ENCODE measurements at regions not wholly inside any gene's neighbourhood (a gene's known extent, or its start where the extent isn't known, plus 50 kb on each side); places are given as distances from the start of the nearest gene placed in this dataset.

DNA sequence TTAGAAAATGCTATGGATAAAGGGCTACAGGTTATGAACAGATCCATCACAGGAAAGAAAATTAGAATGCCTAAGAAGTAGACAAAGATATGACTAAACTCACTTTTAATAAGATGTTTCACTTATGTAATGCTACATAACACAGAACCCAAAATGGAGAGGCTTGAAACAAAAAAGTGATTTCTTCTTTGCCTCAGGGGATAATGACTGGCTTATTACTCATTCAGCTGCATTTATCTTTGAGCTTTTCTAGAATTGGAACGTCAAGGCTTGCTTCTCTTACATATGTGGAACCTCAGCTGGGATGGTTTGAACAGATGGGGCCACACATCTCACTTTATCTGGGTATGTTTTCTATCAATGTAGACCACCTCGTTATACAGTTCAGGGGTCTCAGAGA is 120.6 kb upstream of the EPHA3 start:
- TF ChIP-seq, protein P1, sequence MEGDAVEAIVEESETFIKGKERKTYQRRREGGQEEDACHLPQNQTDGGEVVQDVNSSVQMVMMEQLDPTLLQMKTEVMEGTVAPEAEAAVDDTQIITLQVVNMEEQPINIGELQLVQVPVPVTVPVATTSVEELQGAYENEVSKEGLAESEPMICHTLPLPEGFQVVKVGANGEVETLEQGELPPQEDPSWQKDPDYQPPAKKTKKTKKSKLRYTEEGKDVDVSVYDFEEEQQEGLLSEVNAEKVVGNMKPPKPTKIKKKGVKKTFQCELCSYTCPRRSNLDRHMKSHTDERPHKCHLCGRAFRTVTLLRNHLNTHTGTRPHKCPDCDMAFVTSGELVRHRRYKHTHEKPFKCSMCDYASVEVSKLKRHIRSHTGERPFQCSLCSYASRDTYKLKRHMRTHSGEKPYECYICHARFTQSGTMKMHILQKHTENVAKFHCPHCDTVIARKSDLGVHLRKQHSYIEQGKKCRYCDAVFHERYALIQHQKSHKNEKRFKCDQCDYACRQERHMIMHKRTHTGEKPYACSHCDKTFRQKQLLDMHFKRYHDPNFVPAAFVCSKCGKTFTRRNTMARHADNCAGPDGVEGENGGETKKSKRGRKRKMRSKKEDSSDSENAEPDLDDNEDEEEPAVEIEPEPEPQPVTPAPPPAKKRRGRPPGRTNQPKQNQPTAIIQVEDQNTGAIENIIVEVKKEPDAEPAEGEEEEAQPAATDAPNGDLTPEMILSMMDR (IDR thresholded peaks at IDR 0.05): no peak
- DNase-seq (ENCODE audit: low spot score): no peak
- no peaks in the 10 kb centered on the region for H3K36me3 Mint-ChIP-seq (ENCODE audit: low read depth)
- H3K4me1 Mint-ChIP-seq (ENCODE audit: low read depth): peaks cover 49% of the 10 kb centered on the region
- peak overlapping the region; percentile 20 for H3K27ac Mint-ChIP-seq (ENCODE audit: unreplicated experiment)
- no peaks in the 10 kb centered on the region for H3K27me3 Mint-ChIP-seq (ENCODE audit: low read depth)
- H3K9me3 Mint-ChIP-seq (ENCODE audit: low read depth): no peaks in the 10 kb centered on the region
- H3K4me3 Mint-ChIP-seq (ENCODE audit: unreplicated experiment): no peak overlapping the region

DNA sequence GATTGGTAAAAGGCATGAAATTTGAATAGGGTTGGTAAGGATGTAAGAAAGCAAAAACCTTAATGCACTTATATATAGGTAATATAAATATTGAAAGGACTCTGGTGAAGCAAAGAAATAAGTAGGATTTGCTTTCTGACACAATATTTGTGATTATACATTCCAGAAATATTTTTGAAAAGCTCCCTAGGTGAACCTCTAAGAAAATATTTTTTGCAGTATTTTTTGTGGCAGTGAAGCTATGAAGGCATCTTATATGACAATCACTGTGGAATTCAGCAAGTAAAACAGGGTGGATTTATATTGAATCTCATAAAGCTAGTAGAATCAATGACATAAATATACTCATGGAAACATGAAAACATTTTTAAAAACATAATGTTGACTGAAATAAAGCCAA is 119.6 kb upstream of the EPHA3 start:
- Mint-ChIP-seq H3K4me3 (ENCODE audit: unreplicated experiment) (no peak overlapping the region), H3K4me1 (ENCODE audit: low read depth) (peaks cover 45% of the 10 kb centered on the region), H3K36me3 (ENCODE audit: low read depth) (no peaks in the 10 kb centered on the region), H3K9me3 (ENCODE audit: low read depth) (no peaks in the 10 kb centered on the region), H3K27me3 (ENCODE audit: low read depth) (no peaks in the 10 kb centered on the region), H3K27ac (ENCODE audit: unreplicated experiment) (peak overlapping the region; percentile 53)
- DNase-seq (ENCODE audit: low spot score): no peak
- TF ChIP-seq, protein P1 (IDR thresholded peaks at IDR 0.05): no peak

DNA sequence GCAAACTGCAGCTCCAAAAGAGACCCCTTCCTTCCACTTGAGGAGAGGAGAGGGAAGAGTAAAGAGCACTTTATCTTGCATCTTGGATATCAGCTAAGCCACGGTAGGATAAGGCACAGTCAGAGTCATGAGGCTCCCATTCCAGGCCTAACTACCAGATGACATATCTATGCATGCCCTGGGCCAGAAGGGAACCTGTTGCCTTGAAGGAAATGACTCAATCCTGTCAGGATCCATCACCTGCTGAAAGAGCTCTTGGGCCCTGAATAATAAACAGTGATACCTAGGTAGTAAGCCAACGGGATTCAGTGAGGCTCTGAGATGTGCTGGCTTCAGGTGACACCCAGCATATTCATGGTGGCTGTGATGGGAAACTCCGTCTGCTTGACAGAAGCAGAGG is 118.5 kb upstream of the EPHA3 start:
- no peaks in the 10 kb centered on the region for H3K36me3 Mint-ChIP-seq (ENCODE audit: low read depth)
- H3K9me3 Mint-ChIP-seq (ENCODE audit: low read depth): no peaks in the 10 kb centered on the region
- no peak for DNase-seq (ENCODE audit: low spot score)
- TF ChIP-seq, protein P1 (IDR thresholded peaks at IDR 0.05): no peak
- H3K4me1 Mint-ChIP-seq (ENCODE audit: low read depth): peaks cover 40% of the 10 kb centered on the region
- H3K27me3 Mint-ChIP-seq (ENCODE audit: low read depth): peaks cover 2% of the 10 kb centered on the region
- H3K27ac Mint-ChIP-seq (ENCODE audit: unreplicated experiment): no peak overlapping the region
- H3K4me3 Mint-ChIP-seq (ENCODE audit: unreplicated experiment): no peak overlapping the region

DNA sequence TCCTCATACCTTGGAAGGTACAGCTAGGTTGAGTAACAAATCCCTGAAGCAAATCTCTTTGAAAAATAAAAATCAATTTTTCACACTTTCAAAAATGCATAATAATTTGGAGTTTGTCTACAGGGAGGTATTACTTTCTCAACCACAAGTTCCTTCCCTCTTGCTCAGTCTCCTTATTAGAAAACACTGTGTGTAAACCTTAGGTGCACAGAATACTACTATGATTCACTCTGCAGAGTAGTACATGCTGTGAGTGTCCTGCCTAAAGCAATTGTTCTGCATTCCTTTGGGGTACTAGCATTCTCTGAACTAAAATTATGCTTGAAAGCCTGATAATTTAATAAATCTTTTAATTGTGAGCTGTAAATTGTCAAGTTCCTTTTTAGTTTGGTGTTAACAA is 115.9 kb upstream of the EPHA3 start:
- H3K4me1 Mint-ChIP-seq (ENCODE audit: low read depth): peaks cover 37% of the 10 kb centered on the region
- H3K27me3 Mint-ChIP-seq (ENCODE audit: low read depth): peaks cover 2% of the 10 kb centered on the region
- no peak overlapping the region for H3K27ac Mint-ChIP-seq (ENCODE audit: unreplicated experiment)
- no peak overlapping the region for H3K4me3 Mint-ChIP-seq (ENCODE audit: unreplicated experiment)
- no peaks in the 10 kb centered on the region for H3K9me3 Mint-ChIP-seq (ENCODE audit: low read depth)
- DNase-seq (ENCODE audit: low spot score): no peak
- TF ChIP-seq, protein P1 (IDR thresholded peaks at IDR 0.05): no peak
- no peaks in the 10 kb centered on the region for H3K36me3 Mint-ChIP-seq (ENCODE audit: low read depth)

DNA sequence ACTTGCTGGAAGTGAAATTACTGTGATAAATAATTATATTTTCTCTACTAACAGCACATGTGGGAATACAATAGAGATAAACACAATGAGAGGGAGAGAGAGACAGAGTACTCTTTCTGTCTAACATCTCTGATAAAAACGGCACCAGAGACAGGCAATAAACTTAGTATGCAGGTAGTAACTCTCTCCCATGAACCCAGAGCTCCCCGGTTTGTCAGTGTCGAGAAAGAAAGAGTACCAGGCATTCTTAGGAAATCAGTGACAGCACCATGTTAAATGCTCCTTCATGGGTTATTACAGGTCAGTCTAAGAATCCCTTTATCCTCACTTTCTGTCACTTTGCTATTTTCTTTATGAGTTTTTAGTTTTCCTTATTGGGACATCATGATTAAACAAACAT is 110.7 kb upstream of the EPHA3 start:
- TF ChIP-seq, protein P1 (IDR thresholded peaks at IDR 0.05): no peak
- peaks cover 29% of the 10 kb centered on the region for H3K4me1 Mint-ChIP-seq (ENCODE audit: low read depth)
- no peaks in the 10 kb centered on the region for H3K36me3 Mint-ChIP-seq (ENCODE audit: low read depth)
- H3K4me3 Mint-ChIP-seq (ENCODE audit: unreplicated experiment): no peak overlapping the region
- peaks cover 2% of the 10 kb centered on the region for H3K27me3 Mint-ChIP-seq (ENCODE audit: low read depth)
- DNase-seq (ENCODE audit: low spot score): no peak
- no peak overlapping the region for H3K27ac Mint-ChIP-seq (ENCODE audit: unreplicated experiment)
- peaks cover 4% of the 10 kb centered on the region for H3K9me3 Mint-ChIP-seq (ENCODE audit: low read depth)

Data from chondrocyte (in vitro differentiated cells).